ENCODE measurements at regions not wholly inside any gene's neighbourhood (a gene's known extent, or its start where the extent isn't known, plus 50 kb on each side); places are given as distances from the start of the nearest gene placed in this dataset.
"Not testable (repeated sequence)": the region's sequence is repeated elsewhere in the genome, so short reads cannot be mapped to it uniquely, and the experiment has no call there.

DNA sequence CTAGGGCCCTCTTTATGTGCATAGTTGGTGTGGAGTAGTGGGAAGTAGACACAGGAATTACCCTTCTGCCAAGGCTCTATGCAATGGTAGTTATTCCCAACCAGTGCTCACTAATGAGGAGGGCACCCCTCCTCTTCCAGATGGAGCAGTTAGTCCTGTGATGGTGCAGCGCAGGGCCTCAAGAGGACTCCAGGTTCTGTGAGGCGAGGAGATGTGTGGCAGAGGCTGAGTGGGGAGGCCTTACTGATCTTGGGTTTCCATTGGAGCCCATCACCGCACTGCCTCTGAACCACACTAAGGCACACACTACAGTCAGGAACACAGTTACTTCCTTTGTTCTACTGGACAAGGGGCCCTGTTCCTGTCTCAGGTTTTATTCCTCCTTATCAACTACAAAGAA is 122.5 kb upstream of the POU3F1 start:
- no peak for DNase-seq

DNA sequence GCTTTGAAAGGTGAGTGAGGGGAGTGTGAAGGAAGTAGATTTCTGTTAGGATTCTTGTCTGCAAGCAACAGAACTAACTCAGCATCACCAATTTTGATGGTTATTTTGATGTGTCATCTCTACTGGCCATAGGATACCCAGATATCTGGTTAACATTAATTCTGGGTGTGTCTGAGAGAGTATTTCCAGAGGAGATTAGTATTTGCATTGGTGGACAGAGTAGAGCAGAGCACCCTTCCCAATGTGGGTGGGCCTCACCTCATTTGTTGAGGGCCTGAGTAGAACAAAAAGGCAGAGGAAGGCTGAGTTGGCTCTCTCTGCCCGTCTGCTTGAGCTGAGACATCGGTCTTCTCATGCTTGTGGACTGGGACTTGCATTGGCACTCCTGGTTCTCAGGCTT is 121.8 kb upstream of the POU3F1 start:
- no peak for DNase-seq

DNA sequence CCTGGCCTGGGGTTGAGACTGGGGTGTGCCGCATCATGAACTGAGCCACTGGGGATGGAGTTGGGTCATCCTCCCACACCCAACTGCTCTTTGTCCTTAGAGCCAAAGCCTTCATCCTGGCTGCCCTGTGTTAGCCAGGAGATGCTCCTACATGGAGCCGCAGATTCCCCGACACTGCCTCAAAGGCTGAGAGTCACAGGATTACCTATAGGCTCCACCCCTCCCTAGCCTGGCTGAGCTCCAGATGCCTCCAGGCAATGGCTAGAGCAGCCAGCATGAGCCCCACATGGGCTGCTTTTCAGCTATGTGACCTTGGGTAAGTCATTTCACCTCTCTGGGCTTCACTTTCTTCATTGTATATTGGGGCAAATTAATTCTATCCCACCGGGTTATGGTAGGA is 119.9 kb upstream of the POU3F1 start:
- no peak for DNase-seq

DNA sequence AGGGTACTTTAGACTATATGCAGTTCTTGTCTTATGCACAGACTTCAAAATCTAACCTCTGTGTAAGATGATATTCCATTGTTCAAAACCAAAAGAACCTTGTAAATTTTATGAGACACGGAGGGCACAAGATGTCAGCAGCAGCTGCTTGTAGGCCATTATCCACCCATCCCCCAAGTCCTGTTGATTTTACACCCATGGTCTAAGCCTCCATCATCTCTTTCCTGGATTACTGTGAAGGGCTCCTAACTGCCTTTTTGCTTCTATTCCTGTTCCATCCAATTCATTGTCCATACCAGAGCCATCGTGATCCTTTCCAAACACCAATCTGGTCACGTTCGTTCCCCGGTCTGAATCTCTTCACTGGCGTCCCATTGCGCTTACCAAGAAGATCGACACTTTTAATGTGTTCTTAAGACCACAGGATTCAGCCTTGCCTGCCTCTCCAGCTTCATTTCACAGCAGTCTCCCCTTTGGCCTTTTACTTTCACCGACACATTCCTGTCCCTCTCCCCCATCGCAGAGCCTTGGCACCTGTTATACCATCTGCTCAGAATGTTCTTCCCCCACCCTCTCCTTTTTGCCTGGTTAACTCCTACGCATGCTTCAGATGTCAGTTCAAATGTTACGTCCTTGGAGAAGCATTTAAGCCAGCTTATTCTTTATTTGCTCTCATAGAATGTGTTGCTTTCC is 107.3 kb upstream of the POU3F1 start:
- no peak for DNase-seq

DNA sequence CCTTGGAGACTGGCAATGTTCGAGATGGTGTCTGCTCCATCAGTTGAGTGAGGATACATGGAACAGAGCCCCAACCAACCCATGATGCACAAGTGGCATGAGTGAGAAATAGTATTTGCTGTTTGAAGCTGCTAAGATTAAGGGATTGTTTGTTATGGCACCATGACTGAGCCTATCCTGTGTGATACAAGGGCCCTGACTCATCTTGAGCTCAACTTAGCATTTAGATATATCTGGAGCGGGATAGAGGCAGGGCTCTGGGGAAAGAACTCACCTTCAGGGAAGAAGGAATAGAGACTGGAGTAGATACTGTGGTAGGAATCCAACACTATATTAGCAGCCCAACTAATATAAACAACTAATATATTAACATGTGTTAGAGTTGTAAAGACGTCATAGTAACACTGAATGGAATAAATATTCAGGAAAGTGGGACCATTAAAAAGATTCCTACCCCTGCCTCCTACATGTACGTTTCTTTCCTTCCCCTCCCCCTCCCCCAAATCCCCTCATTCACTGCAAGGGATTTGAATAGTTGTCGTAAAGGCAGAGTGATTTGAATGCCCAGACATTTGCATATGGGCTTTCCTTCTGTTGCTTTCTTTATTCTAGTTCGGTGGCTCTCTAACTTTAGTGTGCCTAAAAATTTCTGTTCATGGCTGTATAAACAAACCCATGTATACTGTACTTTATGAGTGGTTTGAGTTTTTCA is 106.6 kb upstream of the POU3F1 start:
- DNase-seq, result no peak

DNA sequence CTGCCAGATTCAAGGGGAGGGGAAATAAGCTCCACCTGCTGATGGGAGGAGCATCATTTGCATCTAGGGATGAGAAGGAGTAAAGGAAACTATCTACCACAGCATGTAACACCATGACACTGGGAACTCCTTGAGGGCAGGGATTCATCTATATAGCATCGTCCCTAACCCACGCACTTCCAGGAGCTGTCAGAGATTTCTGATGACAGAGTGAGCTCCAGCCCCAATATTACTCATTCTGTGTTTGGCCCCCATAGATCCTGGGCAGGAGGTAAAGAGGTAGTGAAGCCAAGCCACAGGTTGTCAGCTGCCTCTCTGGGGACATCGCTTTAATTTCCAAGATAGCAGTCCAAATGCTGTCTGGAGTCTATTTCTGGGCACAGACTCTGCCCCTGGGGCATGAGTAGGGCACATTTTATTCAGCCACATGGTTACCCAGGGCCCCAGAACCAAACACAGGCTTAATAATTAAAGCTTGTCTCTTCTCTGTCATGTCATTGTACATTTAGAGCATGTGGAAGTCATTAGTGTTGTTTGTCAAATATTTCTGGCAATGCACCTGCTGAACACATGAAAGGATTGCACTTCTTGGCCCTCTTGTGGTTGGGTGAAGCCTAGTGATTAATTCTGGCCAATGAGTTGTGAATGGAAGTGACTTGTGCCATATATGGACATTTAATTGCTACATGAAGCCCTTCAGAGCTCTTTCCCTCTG is 105.9 kb upstream of the POU3F1 start:
- DNase-seq, result no peak

DNA sequence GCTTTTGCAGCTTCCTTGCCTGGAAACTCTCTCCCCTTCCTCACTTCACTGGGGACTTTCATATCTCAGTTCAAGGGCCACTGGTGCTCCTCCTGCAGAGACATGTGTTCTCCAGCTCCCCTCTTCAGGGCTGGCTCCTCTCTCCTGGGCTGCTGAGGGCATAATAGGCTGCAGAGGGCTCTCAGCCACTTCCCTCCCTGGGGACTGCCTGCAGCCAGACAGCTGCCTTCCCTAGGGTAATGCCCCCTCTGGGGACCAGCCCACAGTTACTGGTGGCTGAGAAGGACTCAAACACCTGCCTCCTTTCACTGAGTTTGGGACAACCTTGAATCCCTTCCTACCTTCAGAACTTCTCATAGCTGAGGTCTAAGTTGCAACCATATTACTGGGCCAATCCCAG is 104.8 kb upstream of the POU3F1 start:
- no peak for DNase-seq

DNA sequence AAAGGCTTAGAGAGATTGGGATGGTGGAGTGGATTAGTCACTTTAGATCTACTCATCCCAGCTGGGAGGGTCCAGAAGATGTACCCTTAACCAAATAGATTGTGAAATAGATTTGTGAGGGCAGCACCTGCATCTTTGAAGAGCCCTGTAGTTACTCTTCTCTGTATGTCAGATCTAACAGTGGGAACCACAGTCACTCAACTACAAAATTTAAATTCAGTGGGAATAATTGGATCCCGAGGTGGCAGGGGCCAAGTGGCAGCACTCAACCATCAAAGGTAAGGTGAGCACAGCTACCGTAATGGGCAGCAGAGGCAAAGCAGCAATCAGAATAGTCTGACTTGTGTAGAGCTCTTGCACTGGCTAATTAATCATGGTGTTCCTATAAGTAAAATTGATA is 99.5 kb upstream of the POU3F1 start:
- DNase-seq, result not testable (repeated sequence)

DNA sequence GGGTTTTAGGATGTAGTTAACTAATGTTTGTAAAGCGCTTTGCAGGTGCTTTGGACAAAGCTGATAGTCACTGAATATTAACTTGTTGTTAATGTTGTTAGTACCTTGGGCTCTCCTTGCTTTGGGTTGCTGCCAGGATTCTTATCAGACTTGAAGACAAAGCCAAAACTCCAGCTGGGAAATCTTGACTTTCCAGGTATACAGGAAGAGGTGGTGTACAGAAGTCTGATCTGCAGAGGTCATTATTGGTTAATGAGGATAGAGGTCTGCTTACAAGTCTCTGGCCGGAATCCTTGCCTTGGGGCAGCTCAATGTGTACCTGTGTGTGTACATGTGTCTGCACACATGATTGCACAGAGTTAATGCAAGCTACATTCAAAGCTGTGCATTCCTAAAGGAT is 96.0 kb upstream of the POU3F1 start:
- DNase-seq, result no peak

DNA sequence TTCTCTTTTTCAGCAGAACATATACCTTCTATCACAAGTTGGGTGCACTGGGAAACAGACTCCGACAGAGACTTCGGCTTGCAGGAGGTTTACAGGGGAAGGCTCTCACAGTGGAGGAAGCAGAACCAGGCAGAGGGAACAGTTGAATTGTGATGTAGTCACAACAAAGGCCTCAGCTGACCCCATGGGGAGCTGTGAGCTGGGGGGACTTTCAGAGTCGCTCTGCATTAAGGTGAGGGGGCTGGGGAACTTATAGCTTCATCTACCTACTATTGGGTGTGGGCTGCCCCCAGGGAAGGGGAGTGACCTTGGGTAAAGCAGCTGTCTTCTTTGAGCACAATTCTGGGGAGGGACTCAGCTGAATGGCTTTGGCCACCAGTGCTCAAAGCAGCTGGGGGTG is 94.9 kb upstream of the POU3F1 start:
- DNase-seq, result no peak

DNA sequence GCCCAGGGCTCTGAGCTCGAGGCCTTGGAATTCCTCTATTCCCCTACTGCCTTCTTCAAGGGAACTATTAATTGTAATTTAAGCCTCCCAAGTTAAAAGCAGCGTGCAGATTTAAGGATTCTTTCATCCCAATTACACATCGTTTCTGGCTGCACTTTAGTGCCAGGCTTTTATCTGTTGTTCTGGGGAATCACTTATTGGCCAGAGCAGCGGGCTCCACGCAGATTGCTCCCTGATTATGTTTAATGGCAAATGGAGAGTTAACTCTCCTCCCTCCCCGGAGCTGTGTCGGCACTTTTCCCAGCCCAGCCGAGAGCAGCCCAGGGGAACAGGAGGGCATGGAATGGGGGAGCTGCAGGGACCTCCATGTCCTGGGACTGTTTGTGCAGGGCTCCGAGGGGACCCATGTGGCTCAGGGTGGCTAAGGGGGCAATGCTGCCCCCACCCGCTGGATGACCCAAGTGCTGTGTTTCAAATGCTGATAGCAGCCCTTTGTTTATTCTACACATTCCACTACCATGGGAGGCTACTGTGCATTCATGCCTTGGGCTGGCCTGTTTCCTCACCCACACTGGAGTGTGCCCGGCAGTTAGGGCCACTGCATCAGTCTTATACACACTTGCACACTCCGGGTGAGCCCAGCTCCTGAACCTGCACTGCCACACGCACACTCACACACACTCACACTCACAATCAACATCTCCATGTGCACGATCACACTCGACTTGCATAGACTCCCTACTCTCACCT is 93.3 kb upstream of the POU3F1 start:
- peak in 1 of 14 donors; percentile 14 for DNase-seq

DNA sequence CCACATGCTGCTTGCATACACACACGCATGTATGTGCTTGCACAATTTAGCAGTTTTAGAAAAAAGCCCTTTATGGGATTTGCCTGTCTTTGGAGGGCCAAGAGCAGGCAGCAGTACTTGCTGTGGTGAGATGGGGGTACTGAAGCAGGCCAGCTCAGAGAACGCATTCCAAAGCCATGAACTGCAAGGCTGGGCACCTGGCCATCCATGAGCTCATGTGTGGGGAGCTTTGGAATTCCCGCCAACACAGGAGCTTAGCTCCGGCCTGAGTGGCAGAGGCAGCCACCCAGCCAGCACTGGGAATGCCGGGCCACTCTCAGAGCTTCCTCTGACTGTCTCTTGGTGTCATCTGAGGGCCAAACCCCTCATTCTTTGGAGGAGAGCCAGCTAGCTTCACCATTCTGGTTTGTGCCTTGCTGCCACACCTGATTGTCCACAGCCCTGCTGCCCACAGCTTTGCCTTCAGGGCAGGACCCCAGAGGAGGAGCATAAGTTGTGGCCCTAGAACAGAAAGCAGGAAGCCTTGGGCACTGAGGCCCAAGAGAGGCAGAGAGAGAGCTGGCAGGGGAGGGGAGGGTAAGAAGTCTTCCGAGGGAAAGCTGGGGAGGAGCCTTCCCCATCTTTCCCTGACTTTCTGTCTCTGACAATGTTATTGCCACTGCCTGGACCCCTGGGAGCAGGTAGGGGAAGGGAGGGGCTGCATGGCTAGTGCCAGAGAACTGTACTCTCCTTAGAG is 92.1 kb upstream of the POU3F1 start:
- peak in 11 of 14 donors; percentile 5 to 61 (median 38) for DNase-seq

DNA sequence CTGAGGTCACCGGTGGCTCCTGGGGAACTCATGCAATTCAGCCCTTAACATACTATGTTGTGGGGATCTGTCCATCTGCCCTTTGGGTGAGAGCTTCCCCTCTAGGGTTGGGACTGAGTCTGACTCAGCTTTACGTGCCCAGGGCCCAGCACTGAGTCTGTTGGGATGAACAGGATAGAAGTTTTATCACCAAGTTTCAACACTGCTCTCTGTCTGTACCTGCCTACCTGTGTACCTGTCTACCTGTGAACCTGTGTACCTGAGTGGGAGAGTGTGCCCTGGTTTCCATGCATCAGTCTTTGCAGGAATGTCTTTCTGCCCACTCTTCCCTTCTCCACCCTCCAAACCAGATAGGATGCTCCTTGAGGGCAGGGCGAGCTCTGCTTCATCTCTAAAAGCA is 90.6 kb upstream of the POU3F1 start:
- DNase-seq, result no peak

DNA sequence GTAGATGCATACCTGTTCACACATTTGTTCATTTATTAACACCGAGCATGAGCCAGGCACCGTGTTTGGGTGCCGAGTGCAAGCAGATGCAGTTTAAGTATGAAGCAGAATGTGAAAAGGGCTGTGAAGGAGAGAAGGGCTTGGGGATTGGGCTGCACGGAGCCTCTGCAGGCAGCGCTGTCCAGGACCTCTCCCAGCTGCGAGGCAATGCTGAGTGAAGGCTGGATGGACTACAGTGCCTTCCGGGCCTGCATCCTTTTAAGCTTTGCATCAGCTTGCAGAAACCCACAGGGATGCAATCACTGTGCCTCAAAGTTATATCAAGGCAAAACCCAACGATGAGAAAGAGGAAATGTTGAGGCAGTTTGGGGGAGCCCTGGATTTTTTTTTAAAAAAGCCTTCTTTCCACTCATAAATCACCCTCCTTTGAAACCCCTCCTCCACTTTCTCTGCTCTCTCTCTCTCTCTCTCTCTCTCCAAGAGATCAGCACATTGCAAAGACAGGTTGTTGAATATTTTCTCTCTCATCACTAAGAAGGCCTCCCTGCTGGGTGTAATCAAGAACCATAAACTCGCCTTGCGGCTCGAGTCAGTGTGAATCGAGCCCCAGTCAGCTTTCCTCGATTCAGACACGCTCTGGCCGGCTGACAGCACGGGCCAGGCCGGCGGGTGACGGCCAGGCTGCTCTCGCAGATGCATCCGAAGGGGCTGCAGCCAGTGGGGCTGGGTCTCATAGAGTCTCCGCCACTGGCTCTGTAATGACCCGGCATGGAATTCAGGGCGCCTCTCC is 89.2 kb upstream of the POU3F1 start:
- DNase-seq, result no peak

DNA sequence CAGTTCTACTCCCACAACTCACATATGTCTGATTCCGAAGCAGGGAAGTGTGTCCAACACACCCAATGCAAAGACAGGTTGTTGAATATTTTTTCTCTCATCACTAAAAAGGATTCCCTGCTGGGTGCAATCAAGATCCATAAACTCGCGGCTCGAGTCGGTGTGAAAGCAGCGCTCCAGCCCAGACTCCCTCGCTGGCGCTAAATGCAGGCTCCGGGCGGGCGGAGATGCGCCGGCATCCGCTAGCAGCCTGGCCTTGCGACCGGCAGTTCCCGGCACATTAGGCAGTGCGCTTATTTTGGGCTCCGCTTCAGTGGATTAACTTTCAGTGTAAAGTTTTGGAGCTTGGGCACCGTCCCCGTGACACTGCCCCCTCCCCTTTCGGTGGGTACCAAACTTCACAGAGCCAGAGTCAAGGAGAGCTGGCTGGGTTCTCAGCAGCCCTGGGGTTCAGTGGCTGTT is 87.7 kb upstream of the POU3F1 start:
- DNase-seq, result peak in 2 of 14 donors; percentile 16 to 19

DNA sequence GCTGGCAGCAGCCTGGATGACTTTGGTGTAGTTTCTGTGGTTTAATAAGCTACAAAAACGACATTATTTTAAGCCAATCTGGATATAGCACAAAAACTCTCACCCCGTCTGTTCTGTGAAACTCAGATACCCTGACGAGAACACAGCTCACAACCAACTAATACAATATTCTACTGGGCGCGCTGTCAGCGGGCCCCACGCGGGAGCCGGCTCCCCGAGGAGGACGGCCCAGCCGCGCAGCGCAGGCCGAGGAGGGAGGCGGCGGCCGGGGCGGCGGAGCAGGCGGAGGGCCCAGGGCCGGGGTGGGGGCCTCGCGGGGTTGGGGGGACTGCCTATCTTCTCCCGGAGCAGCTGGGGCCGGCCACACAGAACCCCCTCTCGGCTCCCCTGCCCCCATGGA is 87.2 kb upstream of the POU3F1 start:
- DNase-seq, result peak in 2 of 14 donors; percentile 16 to 22

DNA sequence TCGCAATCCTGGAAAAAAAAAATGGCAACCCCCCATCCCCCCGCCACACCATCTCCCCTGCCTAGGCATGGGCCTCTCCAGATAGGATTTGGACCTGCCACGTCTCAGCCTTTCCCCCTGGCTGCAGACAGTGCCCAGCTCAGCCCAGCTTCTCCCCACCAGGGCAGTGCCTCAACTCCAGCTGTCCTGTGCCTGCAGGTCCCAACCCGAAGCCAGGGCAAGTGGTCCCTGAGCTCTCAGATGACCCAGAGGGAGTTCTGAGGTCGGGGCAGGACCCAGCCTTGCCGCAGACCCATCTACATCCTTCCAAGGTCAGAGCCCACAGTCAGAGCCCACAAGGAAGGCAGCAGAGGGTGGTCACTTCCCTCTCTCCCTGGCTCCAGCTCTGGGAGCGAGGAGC is 86.7 kb upstream of the POU3F1 start:
- DNase-seq, result no peak

DNA sequence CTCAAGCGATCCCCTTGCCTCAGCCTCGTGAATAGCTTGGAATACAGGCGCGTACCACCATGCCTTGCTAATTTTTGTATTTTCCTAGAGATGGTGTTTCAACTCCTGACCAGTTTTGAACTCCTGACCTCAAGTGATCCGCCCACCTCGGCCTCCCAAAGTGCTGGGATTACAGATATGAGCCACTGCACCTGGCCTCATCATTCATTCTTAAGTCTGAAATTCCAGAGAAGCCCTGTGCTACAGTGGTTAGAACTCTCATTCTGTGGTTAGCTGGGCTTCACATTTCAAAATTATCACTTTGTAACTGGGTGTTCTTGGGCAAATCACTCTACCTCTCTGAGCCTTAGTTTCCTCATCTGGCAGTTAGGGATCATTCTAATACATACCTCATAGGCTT is 86.1 kb upstream of the POU3F1 start:
- DNase-seq, result no peak

DNA sequence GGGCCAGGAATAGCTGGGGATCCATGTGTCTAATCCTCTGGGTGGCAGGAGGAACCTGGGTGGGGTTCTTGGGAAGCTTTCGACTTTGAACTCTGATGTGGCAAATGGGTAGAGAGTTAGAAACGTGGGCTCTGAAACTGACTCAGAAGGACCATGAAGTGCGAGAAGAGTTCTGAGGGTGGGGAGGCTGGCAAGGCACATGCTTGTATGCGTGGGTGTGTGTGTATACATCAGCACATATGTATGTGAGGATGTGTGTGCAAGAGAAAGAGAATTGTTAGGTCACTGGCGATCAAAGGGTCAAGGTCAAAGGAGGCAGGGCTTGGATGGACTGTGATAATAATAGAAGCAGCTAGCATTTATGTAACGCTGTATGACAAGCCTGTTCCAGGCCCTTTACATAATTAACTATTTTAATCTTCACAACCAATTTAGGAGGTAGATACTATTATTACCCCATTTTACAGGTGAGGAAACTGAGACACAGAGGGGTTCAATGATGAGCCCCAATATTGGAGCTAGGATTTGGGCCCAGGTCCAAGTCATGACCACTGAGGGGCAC is 84.5 kb upstream of the POU3F1 start:
- no peak for DNase-seq

DNA sequence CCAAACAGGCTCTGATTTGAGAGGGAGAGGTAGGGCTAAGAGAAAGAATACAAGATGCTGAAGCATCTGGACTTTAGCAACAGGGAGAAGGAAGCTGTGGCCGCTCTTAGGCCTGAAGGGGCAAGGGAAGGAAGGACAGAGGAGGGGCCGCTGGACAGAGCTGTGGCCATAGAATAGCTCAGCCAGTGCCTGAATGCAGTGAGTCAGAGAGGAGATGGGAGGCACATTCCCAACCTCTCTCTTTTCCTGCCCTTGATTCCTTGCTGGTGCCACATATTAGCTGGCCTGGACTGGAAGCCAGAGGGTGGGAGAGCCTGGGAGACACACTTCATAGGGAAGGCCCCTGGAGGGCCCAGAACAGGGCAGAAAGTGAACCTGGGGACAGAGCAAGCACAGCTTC is 83.4 kb upstream of the POU3F1 start:
- DNase-seq, result no peak

DNA sequence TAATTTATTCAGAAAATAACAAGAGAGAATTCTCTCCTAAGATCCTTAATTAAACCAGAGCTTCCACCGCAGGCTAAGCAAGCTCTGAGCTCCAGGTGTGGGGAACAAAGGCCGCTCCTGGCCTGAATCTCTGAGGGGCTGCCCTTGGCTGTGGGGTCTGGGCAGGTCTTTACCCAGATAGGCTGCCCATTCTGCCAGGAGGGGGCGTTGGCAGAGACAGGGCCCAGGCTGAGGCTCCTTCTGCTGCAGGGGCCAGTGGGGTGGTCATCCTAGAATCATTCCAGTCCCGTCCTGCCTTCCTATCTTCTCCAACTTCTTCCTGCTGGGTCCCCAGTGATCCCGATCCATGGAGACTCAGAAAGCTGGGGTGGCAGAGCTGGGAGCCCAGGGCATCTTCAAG is 82.9 kb upstream of the POU3F1 start:
- DNase-seq, result no peak

Measured in C1 segment of cervical spinal cord (tissue), 14 donors.